Thyroid gland (tissue), 4 donors: ENCODE measurements at regions not wholly inside any gene's neighbourhood (a gene's known extent, or its start where the extent isn't known, plus 50 kb on each side); places are given as distances from the start of the nearest gene placed in this dataset.

Experiments
- DNase-seq, 2 donors: peaks; one replicate each; pipeline ENCODE4 v3.0.0-alpha.2; 2019
- H3K27ac ChIP-seq, 3 donors: fragments of 200-600 bp; sonication (generic); 1 replicate in 2 of 3; 2 replicates in 1 of 3; pipeline ENCODE4 v1.5.1; 2016 to 2019; ENCODE audit warnings: mild to moderate bottlenecking in 1 of 3, moderate library complexity in 1 of 3
- H3K27me3 ChIP-seq: fragments of 200-600 bp; sonication (generic); one replicate; pipeline ENCODE4 v1.5.1; 2019
- H3K36me3 ChIP-seq, 2 donors: fragments of 200-600 bp; sonication (generic); one replicate each; pipeline ENCODE4 v1.5.1; 2016 to 2019
- H3K4me1 ChIP-seq, 2 donors: fragments of 200-600 bp; sonication (generic); one replicate each; pipeline ENCODE4 v1.5.1; 2017 to 2019
- H3K4me3 ChIP-seq, 3 donors: fragments of 200-600 bp; sonication (generic); replicated peaks in 1 of 3; 1 replicate in 2 of 3; 2 replicates in 1 of 3; pipeline ENCODE4 v1.5.1; 2016; ENCODE audit warnings: mild to moderate bottlenecking in 1 of 3
- H3K9me3 ChIP-seq: fragments of 200-600 bp; sonication (generic); one replicate; pipeline ENCODE4 v1.5.1; 2017
- CTCF ChIP-seq, 6 experiments: fragments of 200-600 bp in 3 of 6; fragments of 450-650 bp in 3 of 6; sonication (generic) in 3 of 6; IDR thresholded peaks; one replicate each; pipeline ENCODE4 v1.5.1; 2016 to 2019; ENCODE audit warnings: antibody characterized with exemption in 6 of 6, mild to moderate bottlenecking in 2 of 6, inconsistent platforms in 1 of 6, moderate library complexity in 1 of 6
- POLR2A ChIP-seq, 2 donors: fragments of 450-650 bp; IDR thresholded peaks; one replicate each; pipeline ENCODE4 v1.6.1; 2017; ENCODE audit warnings: antibody characterized with exemption in 2 of 2, mild to moderate bottlenecking in 2 of 2, moderate library complexity in 1 of 2
- WGBS, 2 donors: methylation state at CpG; one replicate each; pipeline ENCODE4 v1.1.5; 2017; 5-methylcytosine and 5-hydroxymethylcytosine counted together
- intact Hi-C: fragments of 100-400 bp; cut with DNase I; formaldehyde crosslinking; loops from one replicate; pipeline ENCODE4 v1.15.1; 2023

- no peaks in the 10 kb centered on the region for H3K36me3 ChIP-seq
Observed at GRCh38 chr18:78867131-78867530, 112.5 kb upstream of the SALL3 start.

GRCh38 chr18:78868330-78869316 lies 111.0 kb upstream of the SALL3 start:
- Histone ChIP-seq H3K9me3 (no peaks in the 10 kb centered on the region), H3K4me3 (no peak overlapping the region), H3K36me3 (no peaks in the 10 kb centered on the region), H3K27me3 (no peaks in the 10 kb centered on the region), H3K27ac (no peak overlapping the region), H3K4me1 (peaks cover 6 to 18% of the 10 kb centered on the region in 2 donors)
- intact Hi-C loops: no loop called here
- DNase-seq: no peak
- no peak for TF ChIP-seq CTCF (IDR thresholded peaks at IDR 0.05)
- no peak for TF ChIP-seq POLR2A (IDR thresholded peaks at IDR 0.05)
- 74 to 76% methylated on average over 17 of the region's 17 CpGs for WGBS, 2 donors

More at GRCh38 chr18:78867131-78867530, 112.5 kb upstream of the SALL3 start:
- Histone ChIP-seq H3K27ac (no peak overlapping the region), H3K4me3 (no peak overlapping the region), H3K27me3 (no peaks in the 10 kb centered on the region), H3K9me3 (no peaks in the 10 kb centered on the region), H3K4me1 (peaks cover 5 to 18% of the 10 kb centered on the region in 2 donors)
- DNase-seq: no peak
- 86 to 97% methylated on average over 6 to 13 of the region's 19 CpGs for WGBS, 2 donors
- TF ChIP-seq POLR2A (IDR thresholded peaks at IDR 0.05) (no peak), CTCF (IDR thresholded peaks at IDR 0.05) (no peak)
- intact Hi-C loops: no loop called here

DNA sequence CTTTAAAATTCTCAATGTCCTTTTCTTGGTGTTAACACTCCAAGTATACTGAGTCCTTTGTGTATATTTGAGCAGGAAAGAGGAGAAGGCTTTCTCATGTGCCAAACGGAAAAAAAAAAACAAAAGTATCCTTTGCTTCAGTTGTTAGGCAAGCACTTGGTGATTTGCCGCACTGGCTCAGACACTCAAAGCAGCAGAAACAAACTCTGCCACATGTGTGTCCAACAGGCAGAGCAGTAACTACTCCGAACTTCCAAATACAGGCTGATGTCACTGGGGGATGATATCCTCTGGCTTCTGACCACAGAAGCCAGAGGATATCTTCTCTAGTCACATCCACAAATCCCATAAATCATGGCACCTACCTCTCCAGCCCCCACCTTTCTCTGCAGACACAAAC lies 108.0 kb upstream of the SALL3 start:
- 13 to 28% methylated on average over 3 of the region's 3 CpGs for WGBS, 2 donors
- Histone ChIP-seq H3K4me3 (no peak overlapping the region), H3K27ac (no peak overlapping the region), H3K27me3 (no peaks in the 10 kb centered on the region), H3K9me3 (no peaks in the 10 kb centered on the region), H3K4me1 (peaks cover 6 to 10% of the 10 kb centered on the region in 2 donors), H3K36me3 (no peaks in the 10 kb centered on the region)
- TF ChIP-seq CTCF (IDR thresholded peaks at IDR 0.05) (no peak), POLR2A (IDR thresholded peaks at IDR 0.05) (no peak)
- intact Hi-C loops: no loop called here
- peak; percentile 73 to 76 for DNase-seq

DNA sequence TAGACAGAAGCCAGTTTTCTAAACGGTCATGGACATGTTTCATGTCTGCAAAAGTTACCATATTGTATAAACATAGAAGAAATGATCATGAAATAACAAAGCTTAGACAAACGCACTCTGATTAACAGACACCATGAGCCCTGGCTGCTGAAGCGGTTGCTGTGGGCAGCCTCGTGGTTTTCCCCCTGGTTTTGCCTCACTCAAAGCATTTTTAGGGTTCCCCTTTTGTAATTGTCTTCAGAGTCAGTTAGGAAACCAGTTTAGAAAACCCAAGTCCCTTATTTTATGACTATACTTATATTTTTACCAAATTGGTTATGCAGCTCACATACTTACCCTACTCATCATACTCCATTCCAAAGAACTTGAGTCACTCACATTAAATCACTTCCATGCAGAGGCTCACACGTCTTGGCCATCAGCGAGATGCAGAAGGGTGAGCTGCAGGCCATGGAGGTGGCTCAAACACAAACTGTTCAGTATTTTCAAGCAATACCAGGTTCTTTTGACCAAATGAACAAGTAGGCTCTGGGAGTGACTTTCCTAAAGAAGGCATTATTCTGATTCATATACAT lies 105.6 kb upstream of the SALL3 start:
- 82 to 88% methylated on average over 6 of the region's 6 CpGs for WGBS, 2 donors
- DNase-seq: no peak
- Histone ChIP-seq H3K27ac (no peak overlapping the region), H3K4me3 (no peak overlapping the region), H3K9me3 (no peaks in the 10 kb centered on the region), H3K36me3 (no peaks in the 10 kb centered on the region), H3K4me1 (peaks cover 6 to 10% of the 10 kb centered on the region in 2 donors), H3K27me3 (no peaks in the 10 kb centered on the region)
- intact Hi-C loops: no loop called here
- TF ChIP-seq CTCF (IDR thresholded peaks at IDR 0.05): no peak
- no peak for TF ChIP-seq POLR2A (IDR thresholded peaks at IDR 0.05)
